NCI-H748 (cell line): ENCODE measurements at regions not wholly inside any gene's neighbourhood (a gene's known extent, or its start where the extent isn't known, plus 50 kb on each side); places are given as distances from the start of the nearest gene placed in this dataset.

Experiments
- DNase-seq: peaks from one replicate; lab custom pipeline; 2025; ENCODE audit not compliant: unreplicated experiment; lab: John Stamatoyannopoulos, UW

GRCh38 chr5:174159327-174160114, 114.0 kb downstream of the NSG2 start:
- DNase-seq: peak; percentile 10

- DNase-seq: no peak
Observed at GRCh38 chr5:174165406-174165805, 119.9 kb downstream of the NSG2 start.

- peak; percentile 14 for DNase-seq
Observed at GRCh38 chr5:174166231-174167079, 120.9 kb downstream of the NSG2 start.

- DNase-seq: no peak
Observed at GRCh38 chr5:174167080-174167910, 121.8 kb downstream of the NSG2 start.

GRCh38 chr5:174172152-174172551, 126.6 kb downstream of the NSG2 start:
- peak; percentile 19 for DNase-seq

GRCh38 chr5:174172566-174172965, 127.1 kb downstream of the NSG2 start:
- DNase-seq: no peak

- DNase-seq: no peak
Observed at GRCh38 chr5:174173766-174174165, 128.3 kb downstream of the NSG2 start.

GRCh38 chr5:174175716-174176268, 130.3 kb downstream of the NSG2 start:
- DNase-seq: no peak

- no peak for DNase-seq
Observed at GRCh38 chr5:174176511-174176910, 131.0 kb downstream of the NSG2 start.

- no peak for DNase-seq
Observed at GRCh38 chr5:174177531-174177930, 132.0 kb downstream of the NSG2 start.

GRCh38 chr5:174177976-174178605, 132.6 kb downstream of the NSG2 start:
- DNase-seq: no peak

- no peak for DNase-seq
Observed at GRCh38 chr5:174180639-174181038, 135.1 kb downstream of the NSG2 start.

- DNase-seq: no peak
Observed at GRCh38 chr5:174182111-174182510, 136.6 kb downstream of the NSG2 start.

- DNase-seq: no peak
Observed at GRCh38 chr5:174183701-174184100, 138.2 kb downstream of the NSG2 start.

GRCh38 chr5:174185506-174185905, 140.0 kb downstream of the NSG2 start:
- no peak for DNase-seq

GRCh38 chr5:174186096-174186695, 140.7 kb downstream of the NSG2 start:
- no peak for DNase-seq

GRCh38 chr5:174187001-174187400, 141.5 kb downstream of the NSG2 start:
- DNase-seq: no peak

GRCh38 chr5:174187481-174187880, 142.0 kb downstream of the NSG2 start:
- DNase-seq: peak; percentile 60

- peak; percentile 17 for DNase-seq
Observed at GRCh38 chr5:174188295-174188694, 142.8 kb downstream of the NSG2 start.
